ENCODE measurements at regions not wholly inside any gene's neighbourhood (a gene's known extent, or its start where the extent isn't known, plus 50 kb on each side); places are given as distances from the start of the nearest gene placed in this dataset.

DNA sequence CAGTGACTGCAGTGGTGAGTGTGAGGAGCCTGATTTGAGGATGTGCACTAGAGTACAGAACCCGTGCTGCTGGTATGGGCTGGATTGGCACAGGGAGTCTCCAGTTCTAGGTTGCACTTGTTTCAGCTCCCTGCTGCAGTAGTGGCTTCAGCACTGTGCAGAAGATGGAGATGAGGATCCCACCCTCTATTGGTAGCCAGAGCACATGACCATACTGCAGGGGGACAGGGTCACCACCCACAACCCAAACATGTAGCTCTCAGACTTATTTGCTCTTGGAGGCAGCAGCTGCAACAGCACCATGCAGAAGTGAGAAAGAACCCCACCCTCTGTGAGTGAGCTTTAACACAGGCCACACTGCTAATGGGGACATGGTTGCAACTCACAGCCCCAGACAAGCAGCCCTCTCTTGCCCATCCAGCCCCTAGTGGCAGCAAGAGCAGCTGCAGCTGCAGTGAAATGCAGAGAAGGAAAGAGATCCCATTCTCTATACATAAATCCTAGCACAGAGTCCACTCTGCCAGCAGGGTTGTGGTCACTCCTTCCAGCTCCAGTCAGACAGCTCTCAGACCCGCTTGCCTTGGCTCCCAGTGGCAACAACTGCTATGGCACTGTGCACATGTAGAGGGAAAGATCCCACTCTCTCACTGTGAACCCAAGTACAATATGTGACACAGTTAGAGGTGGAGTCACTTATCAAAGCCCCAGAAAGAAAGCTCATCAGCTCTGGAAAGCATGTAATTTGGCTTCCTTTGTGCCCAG, 51.4 kb upstream of the SCIN start:
- no peak for DNase-seq (ENCODE audit: low read depth)

DNA sequence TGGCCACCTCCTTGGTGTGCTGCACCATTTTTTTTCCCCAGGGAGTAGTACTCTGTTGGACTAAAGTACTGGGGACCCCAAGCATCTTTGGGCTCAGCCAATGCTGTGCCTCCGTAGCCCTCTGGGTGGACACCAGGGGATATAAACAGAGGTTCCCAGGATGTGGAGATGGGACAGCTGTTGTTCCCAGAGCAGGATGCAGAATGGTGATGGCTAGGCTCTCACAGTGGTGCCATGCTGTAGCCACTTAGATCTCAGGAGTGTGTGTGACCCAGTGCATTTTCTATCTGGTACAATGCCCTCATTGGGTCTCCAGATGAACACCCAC, 50.9 kb upstream of the SCIN start:
- DNase-seq (ENCODE audit: low read depth): no peak

All from myocyte (in vitro differentiated cells).